Caco-2 (cell line): ENCODE measurements at regions not wholly inside any gene's neighbourhood (a gene's known extent, or its start where the extent isn't known, plus 50 kb on each side); places are given as distances from the start of the nearest gene placed in this dataset.

Experiments
- BruUV-seq: library from RNA; stranded (reverse); fragments of 400-500 nt; replicated peaks from 2 replicates; lab custom pipeline; 2021; lab: Mats Ljungman, UMichigan
- CTCF ChIA-PET: fragments of 300-600 bp; sonication (Branson Sonifier 250); formaldehyde crosslinking; loops from one replicate; lab custom pipeline; 2022; ENCODE audit warnings: antibody characterized with exemption; lab: Charles Lee
- POLR2A ChIA-PET: fragments of 300-600 bp; sonication (Branson Sonifier 250); formaldehyde crosslinking; loops from one replicate; lab custom pipeline; 2022; ENCODE audit warnings: antibody characterized with exemption; lab: Charles Lee
- DNase-seq, 2 experiments: peaks; one replicate each; pipeline versions ENCODE4 v3.0.0 to v3.0.0-alpha.2; 2020 to 2022
- H3K27me3 ChIP-seq: replicated peaks from 2 replicates; pipeline ENCODE4 v1.6.0; 2011; ENCODE audit warnings: low read length; ENCODE audit not compliant: control insufficient read depth, insufficient read depth
- H3K36me3 ChIP-seq: 2 replicates; pipeline ENCODE4 v1.5.1; 2011; ENCODE audit warnings: low read length; ENCODE audit not compliant: control insufficient read depth, insufficient read depth
- H3K4me1 ChIP-seq: fragments of 250-450 bp; sonication (Bioruptor Pico); 2 replicates; pipeline ENCODE4 v1.5.1; 2020; ENCODE audit warnings: mild to moderate bottlenecking
- H3K4me3 ChIP-seq: 2 replicates; pipeline ENCODE4 v1.5.1; 2011; ENCODE audit warnings: low read depth, mild to moderate bottlenecking, control low read depth, low read length
- H3K9me3 ChIP-seq: fragments of 250-450 bp; sonication (Bioruptor Pico); 2 replicates; pipeline ENCODE4 v1.5.1; 2020; ENCODE audit warnings: mild to moderate bottlenecking, moderate library complexity
- H3K27ac Mint-ChIP-seq: one replicate; pipeline ENCODE4 v1.8.0; 2022; ENCODE audit warnings: mixed read lengths; ENCODE audit not compliant: unreplicated experiment
- H3K27me3 Mint-ChIP-seq: one replicate; pipeline ENCODE4 v1.8.0; 2022; ENCODE audit warnings: mixed read lengths; ENCODE audit not compliant: insufficient read depth, unreplicated experiment
- H3K36me3 Mint-ChIP-seq: one replicate; pipeline ENCODE4 v1.8.0; 2022; ENCODE audit warnings: mild to moderate bottlenecking, mixed read lengths; ENCODE audit not compliant: insufficient read depth, unreplicated experiment
- H3K4me1 Mint-ChIP-seq: one replicate; pipeline ENCODE4 v1.8.0; 2022; ENCODE audit warnings: low read depth, mixed read lengths; ENCODE audit not compliant: unreplicated experiment
- H3K4me3 Mint-ChIP-seq: one replicate; pipeline ENCODE4 v1.8.0; 2022; ENCODE audit warnings: mild to moderate bottlenecking, moderate library complexity, mixed read lengths; ENCODE audit not compliant: unreplicated experiment
- H3K9me3 Mint-ChIP-seq: one replicate; pipeline ENCODE4 v1.8.0; 2022; ENCODE audit warnings: mixed read lengths; ENCODE audit not compliant: unreplicated experiment
- intact Hi-C: fragments of 100-400 bp; cut with micrococcal nuclease; formaldehyde crosslinking; loops from one replicate; pipeline ENCODE4 v1.10.0; 2022; ENCODE audit not compliant: unreplicated experiment
- TF ChIP-seq, protein P1 (sequence below), 2 experiments: fragments of 200-600 bp in 1 of 2; IDR thresholded peaks; 1 replicate in 1 of 2; 2 replicates in 1 of 2; pipeline versions ENCODE4 v1.5.1 to v1.8.0; 2011 to 2022; ENCODE audit warnings: antibody characterized with exemption in 1 of 2, control low read depth in 1 of 2, inconsistent platforms in 1 of 2, low read depth in 1 of 2, low read length in 1 of 2, mild to moderate bottlenecking in 1 of 2, moderate library complexity in 1 of 2; ENCODE audit not compliant: insufficient read depth in 1 of 2, severe bottlenecking in 1 of 2, unreplicated experiment in 1 of 2

- POLR2A ChIA-PET: no interaction called here
- Histone ChIP-seq H3K4me3 (no peak overlapping the region), H3K4me1 (no peaks in the 10 kb centered on the region), H3K36me3 (no peaks in the 10 kb centered on the region), H3K27me3 (no peaks in the 10 kb centered on the region), H3K9me3 (no peaks in the 10 kb centered on the region)
- Mint-ChIP-seq H3K4me1 (no peaks in the 10 kb centered on the region), H3K36me3 (no peaks in the 10 kb centered on the region), H3K9me3 (peaks cover 7% of the 10 kb centered on the region), H3K27ac (no peak overlapping the region), H3K27me3 (no peaks in the 10 kb centered on the region), H3K4me3 (no peak overlapping the region)
- CTCF ChIA-PET: no interaction called here
- BruUV-seq: no TSS peak
- intact Hi-C loops: no loop called here
- no peak for DNase-seq
- TF ChIP-seq, protein P1, sequence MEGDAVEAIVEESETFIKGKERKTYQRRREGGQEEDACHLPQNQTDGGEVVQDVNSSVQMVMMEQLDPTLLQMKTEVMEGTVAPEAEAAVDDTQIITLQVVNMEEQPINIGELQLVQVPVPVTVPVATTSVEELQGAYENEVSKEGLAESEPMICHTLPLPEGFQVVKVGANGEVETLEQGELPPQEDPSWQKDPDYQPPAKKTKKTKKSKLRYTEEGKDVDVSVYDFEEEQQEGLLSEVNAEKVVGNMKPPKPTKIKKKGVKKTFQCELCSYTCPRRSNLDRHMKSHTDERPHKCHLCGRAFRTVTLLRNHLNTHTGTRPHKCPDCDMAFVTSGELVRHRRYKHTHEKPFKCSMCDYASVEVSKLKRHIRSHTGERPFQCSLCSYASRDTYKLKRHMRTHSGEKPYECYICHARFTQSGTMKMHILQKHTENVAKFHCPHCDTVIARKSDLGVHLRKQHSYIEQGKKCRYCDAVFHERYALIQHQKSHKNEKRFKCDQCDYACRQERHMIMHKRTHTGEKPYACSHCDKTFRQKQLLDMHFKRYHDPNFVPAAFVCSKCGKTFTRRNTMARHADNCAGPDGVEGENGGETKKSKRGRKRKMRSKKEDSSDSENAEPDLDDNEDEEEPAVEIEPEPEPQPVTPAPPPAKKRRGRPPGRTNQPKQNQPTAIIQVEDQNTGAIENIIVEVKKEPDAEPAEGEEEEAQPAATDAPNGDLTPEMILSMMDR (IDR thresholded peaks at IDR 0.05; ENCODE audit: insufficient read depth in 1 of 2, low read depth in 1 of 2, low read length in 1 of 2, severe bottlenecking in 1 of 2, unreplicated experiment in 1 of 2): no peak
These were observed 218.6 kb upstream of the SYT1 start for GRCh38 chr12:78645956-78646355.

DNA sequence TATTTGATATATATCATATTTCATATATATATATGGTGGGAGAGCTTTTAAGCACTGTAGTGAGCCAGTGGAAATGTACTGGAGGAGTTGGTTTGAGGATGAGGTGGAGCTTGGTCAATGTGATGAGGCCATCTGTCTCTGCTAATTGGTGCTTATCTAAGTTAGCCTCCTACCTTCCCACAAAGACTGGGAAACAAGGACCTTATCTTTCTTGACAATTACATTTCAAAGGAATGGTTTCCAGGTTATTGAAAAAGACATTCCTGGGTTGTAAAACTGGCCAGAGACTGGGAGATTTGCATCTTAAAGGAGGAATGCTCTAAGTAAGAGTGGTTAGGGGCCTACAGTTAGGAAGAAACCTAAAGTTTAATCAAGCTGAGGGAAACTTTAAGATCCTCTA, 212.8 kb upstream of the SYT1 start:
- no peaks in the 10 kb centered on the region for H3K27me3 Mint-ChIP-seq
- no peaks in the 10 kb centered on the region for H3K36me3 ChIP-seq
- H3K27me3 ChIP-seq: no peaks in the 10 kb centered on the region
- TF ChIP-seq, protein P1 (IDR thresholded peaks at IDR 0.05; ENCODE audit: insufficient read depth in 1 of 2, low read depth in 1 of 2, low read length in 1 of 2, severe bottlenecking in 1 of 2, unreplicated experiment in 1 of 2): no peak
- no peak overlapping the region for H3K4me3 ChIP-seq
- no peaks in the 10 kb centered on the region for H3K9me3 ChIP-seq
- no peaks in the 10 kb centered on the region for H3K4me1 Mint-ChIP-seq
- no peak overlapping the region for H3K27ac Mint-ChIP-seq
- ChIA-PET POLR2A (no interaction called here), CTCF (no interaction called here)
- no peaks in the 10 kb centered on the region for H3K4me1 ChIP-seq
- no peaks in the 10 kb centered on the region for H3K36me3 Mint-ChIP-seq
- H3K9me3 Mint-ChIP-seq: peaks cover 7% of the 10 kb centered on the region
- DNase-seq: peak; percentile 17 to 43
- no peak overlapping the region for H3K4me3 Mint-ChIP-seq
- intact Hi-C loops: loop anchor here (10.0 kb wide), 1 partner anchor 693 kb away; no protein-coding TSS in a partner anchor
- BruUV-seq: no TSS peak

- Histone ChIP-seq H3K4me1 (no peaks in the 10 kb centered on the region), H3K27me3 (no peaks in the 10 kb centered on the region), H3K9me3 (no peaks in the 10 kb centered on the region), H3K4me3 (no peak overlapping the region), H3K36me3 (no peaks in the 10 kb centered on the region)
- Mint-ChIP-seq H3K36me3 (no peaks in the 10 kb centered on the region), H3K27ac (no peak overlapping the region), H3K9me3 (no peaks in the 10 kb centered on the region), H3K27me3 (peaks cover 3% of the 10 kb centered on the region), H3K4me1 (no peaks in the 10 kb centered on the region), H3K4me3 (no peak overlapping the region)
- DNase-seq: no peak
- intact Hi-C loops: no loop called here
- BruUV-seq: no TSS peak
- TF ChIP-seq, protein P1 (IDR thresholded peaks at IDR 0.05; ENCODE audit: insufficient read depth in 1 of 2, low read depth in 1 of 2, low read length in 1 of 2, severe bottlenecking in 1 of 2, unreplicated experiment in 1 of 2): no peak
- ChIA-PET POLR2A (no interaction called here), CTCF (no interaction called here)
These were observed 198.0 kb upstream of the SYT1 start for GRCh38 chr12:78666584-78666983.
